HEK293 (cell line): ENCODE measurements at regions not wholly inside any gene's neighbourhood (a gene's known extent, or its start where the extent isn't known, plus 50 kb on each side); places are given as distances from the start of the nearest gene placed in this dataset.

Source experiments
- CTCF ChIA-PET: fragments of 350-600 bp; formaldehyde crosslinking; extraction: SDS; loops from one replicate; lab custom pipeline; 2021; ENCODE audit warnings: antibody characterized with exemption; lab: Yijun Ruan, JAX
- POLR2A ChIA-PET: fragments of 300-600 bp; formaldehyde crosslinking; extraction: SDS; loops from one replicate; lab custom pipeline; 2020; ENCODE audit warnings: antibody characterized with exemption, inconsistent platforms; lab: Yijun Ruan, JAX
- H3K27ac ChIP-seq: fragments of 200-500 bp; sonication (Bioruptor generic); 2 replicates; pipeline ENCODE4 v1.5.1; 2014; ENCODE audit warnings: low read depth, low read length, control low read depth, inconsistent platforms; ENCODE audit errors: extremely low read depth
- H3K36me3 ChIP-seq, 2 experiments: fragments of 200-500 bp in 1 of 2; sonication (Bioruptor generic) in 1 of 2; 1 replicate in 1 of 2; 2 replicates in 1 of 2; pipeline ENCODE4 v1.5.1; 2014 to 2017; ENCODE audit warnings: inconsistent platforms in 2 of 2, low read length in 2 of 2; ENCODE audit not compliant: control insufficient read depth in 2 of 2, insufficient read depth in 1 of 2
- H3K4me1 ChIP-seq: fragments of 200-500 bp; sonication (Bioruptor generic); 2 replicates; pipeline ENCODE4 v1.5.1; 2014; ENCODE audit warnings: mild to moderate bottlenecking, low read length, inconsistent platforms; ENCODE audit not compliant: control insufficient read depth, insufficient read depth
- H3K4me3 ChIP-seq: 2 replicates; pipeline ENCODE4 v1.5.1; 2011; ENCODE audit warnings: low read depth, mild to moderate bottlenecking, control low read depth, low read length, moderate library complexity
- H3K9me3 ChIP-seq: fragments of 200-500 bp; sonication (Bioruptor generic); 2 replicates; pipeline ENCODE4 v1.5.1; 2014; ENCODE audit warnings: low read depth, low read length, inconsistent platforms; ENCODE audit not compliant: control insufficient read depth, insufficient read depth
- HOXA7 ChIP-seq: sonication (generic); formaldehyde crosslinking; IDR thresholded peaks from 2 replicates; pipeline ENCODE4 v1.8.1; 2022; ENCODE audit warnings: missing genetic modification reagents, borderline replicate concordance
- KLF10 ChIP-seq: fragments of 450-650 bp; IDR thresholded peaks from 2 replicates; pipeline ENCODE4 v1.5.1; 2018; ENCODE audit warnings: missing biosample characterization, mild to moderate bottlenecking, missing genetic modification characterization
- KLF7 ChIP-seq: fragments of 450-650 bp; formaldehyde crosslinking; IDR thresholded peaks from 2 replicates; pipeline ENCODE4 v1.5.1; 2016; ENCODE audit warnings: missing biosample characterization, missing genetic modification characterization, borderline replicate concordance
- RBAK ChIP-seq: fragments of 450-650 bp; formaldehyde crosslinking; IDR thresholded peaks from 2 replicates; pipeline ENCODE4 v1.5.1; 2016; ENCODE audit warnings: missing biosample characterization, missing genetic modification characterization
- SCRT1 ChIP-seq: fragments of 450-650 bp; formaldehyde crosslinking; IDR thresholded peaks from 2 replicates; pipeline ENCODE4 v1.5.1; 2016; ENCODE audit warnings: missing biosample characterization, missing genetic modification characterization, borderline replicate concordance
- TCF7L2 ChIP-seq: IDR thresholded peaks from 2 replicates; pipeline ENCODE4 v1.6.1; 2011; ENCODE audit warnings: low read depth, mild to moderate bottlenecking, inconsistent platforms, low read length, moderate library complexity, borderline replicate concordance
- ZBTB17 ChIP-seq: fragments of 450-650 bp; formaldehyde crosslinking; IDR thresholded peaks from 2 replicates; pipeline ENCODE4 v1.5.1; 2016; ENCODE audit warnings: missing biosample characterization, missing genetic modification characterization
- ZBTB8A ChIP-seq: fragments of 450-650 bp; formaldehyde crosslinking; IDR thresholded peaks from 2 replicates; pipeline ENCODE4 v1.5.1; 2016; ENCODE audit warnings: missing biosample characterization, missing genetic modification characterization
- ZNF140 ChIP-seq: fragments of 450-650 bp; formaldehyde crosslinking; IDR thresholded peaks from 2 replicates; pipeline ENCODE4 v1.5.1; 2016; ENCODE audit warnings: missing biosample characterization, missing genetic modification characterization
- ZNF23 ChIP-seq: fragments of 450-650 bp; formaldehyde crosslinking; IDR thresholded peaks from 2 replicates; pipeline ENCODE4 v1.5.1; 2016; ENCODE audit warnings: missing biosample characterization, missing genetic modification characterization, borderline replicate concordance
- ZNF274 ChIP-seq, 2 experiments: fragments of 200-500 bp in 1 of 2; fragments of 450-650 bp in 1 of 2; sonication (Bioruptor generic) in 1 of 2; formaldehyde crosslinking in 1 of 2; IDR thresholded peaks; 2 replicates each; pipeline versions ENCODE4 v1.5.1 to v1.6.1; 2014 to 2016; ENCODE audit warnings: borderline replicate concordance in 1 of 2, inconsistent platforms in 1 of 2, low read length in 1 of 2, missing biosample characterization in 1 of 2, missing genetic modification characterization in 1 of 2
- ZNF529 ChIP-seq: fragments of 450-650 bp; formaldehyde crosslinking; IDR thresholded peaks from 2 replicates; pipeline ENCODE4 v1.5.1; 2017; ENCODE audit warnings: missing genetic modification characterization, missing biosample characterization; ENCODE audit not compliant: insufficient replicate concordance
- ZNF621 ChIP-seq: fragments of 450-650 bp; formaldehyde crosslinking; IDR thresholded peaks from 2 replicates; pipeline ENCODE4 v1.5.1; 2017; ENCODE audit warnings: missing biosample characterization, missing genetic modification characterization
- ZNF707 ChIP-seq: fragments of 450-650 bp; formaldehyde crosslinking; IDR thresholded peaks from 2 replicates; pipeline ENCODE4 v1.5.1; 2016; ENCODE audit warnings: missing biosample characterization, missing genetic modification characterization
- ZNF791 ChIP-seq: fragments of 450-650 bp; formaldehyde crosslinking; IDR thresholded peaks from 2 replicates; pipeline ENCODE4 v1.5.1; 2016; ENCODE audit warnings: missing biosample characterization, missing genetic modification characterization
- ZNF843 ChIP-seq: fragments of 450-650 bp; formaldehyde crosslinking; IDR thresholded peaks from 2 replicates; pipeline ENCODE4 v1.5.1; 2016; ENCODE audit warnings: missing biosample characterization, missing genetic modification characterization
- TF ChIP-seq, protein P1 (sequence below): fragments of 450-650 bp; formaldehyde crosslinking; IDR thresholded peaks from 2 replicates; pipeline ENCODE4 v1.5.1; 2016; ENCODE audit warnings: missing biosample characterization, missing genetic modification characterization
- TF ChIP-seq, protein P2 (sequence below): fragments of 450-650 bp; formaldehyde crosslinking; IDR thresholded peaks from 2 replicates; pipeline ENCODE4 v1.5.1; 2016; ENCODE audit warnings: missing biosample characterization, missing genetic modification characterization, borderline replicate concordance
- TF ChIP-seq, protein P3 (sequence below): fragments of 450-650 bp; formaldehyde crosslinking; IDR thresholded peaks from 2 replicates; pipeline ENCODE4 v1.5.1; 2017; ENCODE audit warnings: missing biosample characterization, mild to moderate bottlenecking, missing genetic modification characterization, moderate library complexity
- TF ChIP-seq, protein P4 (sequence below): fragments of 450-650 bp; formaldehyde crosslinking; IDR thresholded peaks from 2 replicates; pipeline ENCODE4 v1.5.1; 2017; ENCODE audit warnings: missing biosample characterization, missing genetic modification characterization
- TF ChIP-seq, protein P5 (sequence below): fragments of 450-650 bp; formaldehyde crosslinking; IDR thresholded peaks from 2 replicates; pipeline ENCODE4; 2016; ENCODE audit warnings: missing biosample characterization, missing genetic modification characterization

DNA sequence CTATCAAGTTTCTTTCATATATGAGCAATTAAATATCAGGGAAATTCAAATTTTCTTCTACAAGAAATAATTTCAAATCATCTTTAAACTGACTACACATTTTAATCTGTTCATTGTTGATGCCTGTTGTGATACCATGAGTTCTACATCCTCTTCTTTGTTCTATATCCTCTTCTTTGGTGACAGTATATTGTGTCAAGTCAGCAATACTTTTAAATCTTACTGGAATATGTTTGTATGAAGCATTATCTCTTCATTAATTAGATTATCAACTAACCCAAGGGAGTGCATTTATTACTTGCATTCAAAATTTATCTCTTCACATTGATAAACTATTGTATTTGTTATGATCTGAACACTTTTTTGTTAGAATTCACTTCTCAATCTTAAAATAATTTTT, 275.0 kb upstream of the INTU start:
- Histone ChIP-seq H3K4me1 (no peaks in the 10 kb centered on the region), H3K36me3 (no peaks in the 10 kb centered on the region), H3K9me3 (no peaks in the 10 kb centered on the region), H3K4me3 (no peak overlapping the region), H3K27ac (no peak overlapping the region)
- TF ChIP-seq KLF10 (tag by site-specific recombination) (no peak), ZNF23 (tag by site-specific recombination) (no peak), ZBTB17 (tag by site-specific recombination) (no peak), ZNF274 (IDR thresholded peaks at IDR 0.05; ENCODE audit: low read length) (no peak), ZNF274 (tag by site-specific recombination; IDR thresholded peaks at IDR 0.05; ENCODE audit: borderline replicate concordance) (no peak), TCF7L2 (no peak)
- TF ChIP-seq, protein P1, sequence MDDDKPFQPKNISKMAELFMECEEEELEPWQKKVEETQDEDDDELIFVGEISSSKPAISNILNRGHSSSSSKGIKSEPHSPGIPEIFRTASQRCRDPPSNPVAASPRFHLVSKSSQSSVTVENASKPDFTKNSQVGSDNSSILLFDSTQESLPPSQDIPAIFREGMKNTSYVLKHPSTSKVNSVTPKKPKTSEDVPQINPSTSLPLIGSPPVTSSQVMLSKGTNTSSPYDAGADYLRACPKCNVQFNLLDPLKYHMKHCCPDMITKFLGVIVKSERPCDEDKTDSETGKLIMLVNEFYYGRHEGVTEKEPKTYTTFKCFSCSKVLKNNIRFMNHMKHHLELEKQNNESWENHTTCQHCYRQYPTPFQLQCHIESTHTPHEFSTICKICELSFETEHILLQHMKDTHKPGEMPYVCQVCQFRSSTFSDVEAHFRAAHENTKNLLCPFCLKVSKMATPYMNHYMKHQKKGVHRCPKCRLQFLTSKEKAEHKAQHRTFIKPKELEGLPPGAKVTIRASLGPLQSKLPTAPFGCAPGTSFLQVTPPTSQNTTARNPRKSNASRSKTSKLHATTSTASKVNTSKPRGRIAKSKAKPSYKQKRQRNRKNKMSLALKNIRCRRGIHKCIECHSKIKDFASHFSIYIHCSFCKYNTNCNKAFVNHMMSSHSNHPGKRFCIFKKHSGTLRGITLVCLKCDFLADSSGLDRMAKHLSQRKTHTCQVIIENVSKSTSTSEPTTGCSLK: no peak
- ChIA-PET CTCF (no interaction called here), POLR2A (no interaction called here)

DNA sequence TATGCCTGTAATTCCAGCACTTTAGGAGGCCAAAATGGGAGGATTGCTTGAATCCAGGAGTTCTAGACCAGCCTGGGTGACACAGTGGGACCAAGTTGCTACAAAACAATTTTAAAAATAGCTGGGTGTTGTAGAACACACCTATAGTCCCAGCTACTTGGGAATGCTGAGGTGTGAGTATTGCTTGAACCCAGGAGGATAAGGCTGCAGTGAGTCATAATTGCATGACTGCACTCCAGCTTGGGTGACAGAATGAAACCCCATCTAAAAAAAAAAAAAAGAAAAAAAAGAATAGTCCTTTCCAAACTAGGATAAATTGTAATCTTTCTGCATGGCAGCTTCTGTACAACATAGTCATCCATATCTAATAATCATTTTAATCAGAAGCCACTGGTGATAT, 270.1 kb upstream of the INTU start:
- TF ChIP-seq ZBTB8A (tag by site-specific recombination) (no peak), ZNF791 (no peak), KLF7 (tag by site-specific recombination) (no peak), ZNF707 (tag by site-specific recombination) (no peak), SCRT1 (tag by site-specific recombination) (no peak), ZNF529 (tag by site-specific recombination) (no peak), ZNF140 (no peak)
- TF ChIP-seq, protein P2, sequence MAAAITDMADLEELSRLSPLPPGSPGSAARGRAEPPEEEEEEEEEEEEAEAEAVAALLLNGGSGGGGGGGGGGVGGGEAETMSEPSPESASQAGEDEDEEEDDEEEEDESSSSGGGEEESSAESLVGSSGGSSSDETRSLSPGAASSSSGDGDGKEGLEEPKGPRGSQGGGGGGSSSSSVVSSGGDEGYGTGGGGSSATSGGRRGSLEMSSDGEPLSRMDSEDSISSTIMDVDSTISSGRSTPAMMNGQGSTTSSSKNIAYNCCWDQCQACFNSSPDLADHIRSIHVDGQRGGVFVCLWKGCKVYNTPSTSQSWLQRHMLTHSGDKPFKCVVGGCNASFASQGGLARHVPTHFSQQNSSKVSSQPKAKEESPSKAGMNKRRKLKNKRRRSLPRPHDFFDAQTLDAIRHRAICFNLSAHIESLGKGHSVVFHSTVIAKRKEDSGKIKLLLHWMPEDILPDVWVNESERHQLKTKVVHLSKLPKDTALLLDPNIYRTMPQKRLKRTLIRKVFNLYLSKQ (tag by site-specific recombination): no peak
- TF ChIP-seq, protein P3, sequence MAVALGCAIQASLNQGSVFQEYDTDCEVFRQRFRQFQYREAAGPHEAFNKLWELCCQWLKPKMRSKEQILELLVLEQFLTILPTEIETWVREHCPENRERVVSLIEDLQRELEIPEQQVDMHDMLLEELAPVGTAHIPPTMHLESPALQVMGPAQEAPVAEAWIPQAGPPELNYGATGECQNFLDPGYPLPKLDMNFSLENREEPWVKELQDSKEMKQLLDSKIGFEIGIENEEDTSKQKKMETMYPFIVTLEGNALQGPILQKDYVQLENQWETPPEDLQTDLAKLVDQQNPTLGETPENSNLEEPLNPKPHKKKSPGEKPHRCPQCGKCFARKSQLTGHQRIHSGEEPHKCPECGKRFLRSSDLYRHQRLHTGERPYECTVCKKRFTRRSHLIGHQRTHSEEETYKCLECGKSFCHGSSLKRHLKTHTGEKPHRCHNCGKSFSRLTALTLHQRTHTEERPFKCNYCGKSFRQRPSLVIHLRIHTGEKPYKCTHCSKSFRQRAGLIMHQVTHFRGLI: no peak
- CTCF ChIA-PET: interaction anchor here (0.5 kb wide), 1 partner anchor 38 kb away, joined by 3 read pairs; no protein-coding TSS in a partner anchor
- H3K9me3 ChIP-seq: no peaks in the 10 kb centered on the region
- no peaks in the 10 kb centered on the region for H3K4me1 ChIP-seq
- H3K4me3 ChIP-seq: no peak overlapping the region
- no peaks in the 10 kb centered on the region for H3K36me3 ChIP-seq
- no peak overlapping the region for H3K27ac ChIP-seq
- POLR2A ChIA-PET: no interaction called here

DNA sequence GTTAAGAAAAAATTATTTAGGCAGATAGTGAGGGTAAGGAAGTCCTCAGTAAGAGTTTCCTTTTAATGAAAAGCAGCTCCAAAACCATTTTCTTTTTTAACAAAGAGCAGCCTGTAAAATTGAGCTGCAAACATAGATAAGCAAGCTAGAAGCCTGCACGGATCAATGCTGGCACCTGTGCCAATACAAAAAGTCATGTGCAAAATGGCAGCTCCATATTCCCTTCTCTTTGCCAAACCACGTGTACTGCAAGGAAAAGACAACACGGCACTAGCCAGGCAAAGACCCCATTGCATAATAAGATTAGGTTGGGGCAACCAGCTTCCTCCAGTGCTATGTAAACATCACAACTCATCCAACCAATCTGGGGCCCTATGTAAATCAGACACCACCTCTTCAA, 268.4 kb upstream of the INTU start:
- CTCF ChIA-PET: interaction anchor here (0.6 kb wide), 1 partner anchor 40 kb away, joined by 4 read pairs; no protein-coding TSS in a partner anchor
- TF ChIP-seq ZBTB17 (tag by site-specific recombination) (no peak), RBAK (tag by site-specific recombination) (no peak), TCF7L2 (no peak), HOXA7 (no peak), ZNF621 (tag by site-specific recombination) (no peak), ZNF843 (tag by site-specific recombination) (no peak)
- TF ChIP-seq, protein P4, sequence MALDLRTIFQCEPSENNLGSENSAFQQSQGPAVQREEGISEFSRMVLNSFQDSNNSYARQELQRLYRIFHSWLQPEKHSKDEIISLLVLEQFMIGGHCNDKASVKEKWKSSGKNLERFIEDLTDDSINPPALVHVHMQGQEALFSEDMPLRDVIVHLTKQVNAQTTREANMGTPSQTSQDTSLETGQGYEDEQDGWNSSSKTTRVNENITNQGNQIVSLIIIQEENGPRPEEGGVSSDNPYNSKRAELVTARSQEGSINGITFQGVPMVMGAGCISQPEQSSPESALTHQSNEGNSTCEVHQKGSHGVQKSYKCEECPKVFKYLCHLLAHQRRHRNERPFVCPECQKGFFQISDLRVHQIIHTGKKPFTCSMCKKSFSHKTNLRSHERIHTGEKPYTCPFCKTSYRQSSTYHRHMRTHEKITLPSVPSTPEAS (tag by site-specific recombination): no peak
- TF ChIP-seq, protein P1: no peak
- TF ChIP-seq, protein P5, sequence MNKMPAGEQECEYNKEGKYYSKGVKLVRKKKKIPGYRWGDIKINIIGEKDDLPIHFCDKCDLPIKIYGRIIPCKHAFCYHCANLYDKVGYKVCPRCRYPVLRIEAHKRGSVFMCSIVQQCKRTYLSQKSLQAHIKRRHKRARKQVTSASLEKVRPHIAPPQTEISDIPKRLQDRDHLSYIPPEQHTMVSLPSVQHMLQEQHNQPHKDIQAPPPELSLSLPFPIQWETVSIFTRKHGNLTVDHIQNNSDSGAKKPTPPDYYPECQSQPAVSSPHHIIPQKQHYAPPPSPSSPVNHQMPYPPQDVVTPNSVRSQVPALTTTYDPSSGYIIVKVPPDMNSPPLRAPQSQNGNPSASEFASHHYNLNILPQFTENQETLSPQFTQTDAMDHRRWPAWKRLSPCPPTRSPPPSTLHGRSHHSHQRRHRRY: no peak

More for the DNA sequence above, 268.4 kb upstream of the INTU start:
- no peaks in the 10 kb centered on the region for H3K36me3 ChIP-seq
- H3K9me3 ChIP-seq: no peaks in the 10 kb centered on the region
- no peak overlapping the region for H3K4me3 ChIP-seq
- H3K4me1 ChIP-seq: no peaks in the 10 kb centered on the region
- POLR2A ChIA-PET: no interaction called here
- no peak overlapping the region for H3K27ac ChIP-seq
